GM12878 (cell line): ENCODE measurements at regions not wholly inside any gene's neighbourhood (a gene's known extent, or its start where the extent isn't known, plus 50 kb on each side); places are given as distances from the start of the nearest gene placed in this dataset.

Experiments used
- MEF2A ChIP-seq: IDR thresholded peaks from 2 replicates; pipeline ENCODE4 v1.6.1; 2011; ENCODE audit warnings: low read depth, mild to moderate bottlenecking, low read length, moderate library complexity; ENCODE audit not compliant: insufficient read depth
- POLR2A ChIP-seq: IDR thresholded peaks from 2 replicates; pipeline ENCODE4 v1.6.1; 2011; ENCODE audit warnings: low read depth, mild to moderate bottlenecking, low read length
- POLR2AphosphoS5 ChIP-seq: IDR thresholded peaks from 2 replicates; pipeline ENCODE4 v1.6.1; 2011; ENCODE audit warnings: mild to moderate bottlenecking, low read length, inconsistent platforms
- YY1 ChIP-seq: IDR thresholded peaks from 2 replicates; pipeline ENCODE4 v1.6.1; 2011; ENCODE audit warnings: low read depth, mild to moderate bottlenecking, low read length

- TF ChIP-seq MEF2A (no peak), YY1 (no peak), POLR2A (no peak), POLR2AphosphoS5 (no peak)
These were observed 244.8 kb upstream of the KCNG1 start for GRCh38 chr20:51267679-51268078.
